ENCODE measurements at regions not wholly inside any gene's neighbourhood (a gene's known extent, or its start where the extent isn't known, plus 50 kb on each side); places are given as distances from the start of the nearest gene placed in this dataset.

DNA sequence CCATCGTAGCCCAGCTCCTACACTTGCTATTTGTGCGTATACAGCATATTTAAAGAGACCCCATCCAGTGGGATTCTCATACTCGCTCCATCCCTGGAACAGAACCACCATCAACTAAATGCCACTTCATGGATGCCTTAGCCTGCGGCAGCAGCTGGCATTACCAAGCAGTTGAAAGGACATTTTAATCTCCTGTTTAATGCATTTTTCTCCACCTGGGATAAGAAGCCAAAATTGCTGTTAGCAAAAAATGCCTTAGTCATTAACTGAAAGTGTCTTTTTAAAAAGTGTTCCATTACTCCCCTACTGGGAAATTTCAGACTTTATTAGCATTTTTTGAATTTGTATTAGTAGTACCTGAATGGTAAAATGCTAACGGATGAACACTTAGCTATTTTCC lies 662.6 kb upstream of the MEF2C start:
- intact Hi-C loops (cut with DNase I; ENCODE audit: low total_unique reads), result no loop called here
- DNase-seq (ENCODE audit: low spot score in 2 of 2), result no peak
- Histone ChIP-seq H3K4me3 (no peak overlapping the region), H3K27ac (no peak overlapping the region), H3K36me3 (no peaks in the 10 kb centered on the region), H3K4me1 (no peaks in the 10 kb centered on the region), H3K27me3 (no peaks in the 10 kb centered on the region), H3K9me3 (no peaks in the 10 kb centered on the region)
- TF ChIP-seq POLR2A (IDR thresholded peaks at IDR 0.05), result no peak
- TF ChIP-seq POLR2AphosphoS5 (IDR thresholded peaks at IDR 0.05), result no peak
- no peak for TF ChIP-seq CTCF (IDR thresholded peaks at IDR 0.05)

DNA sequence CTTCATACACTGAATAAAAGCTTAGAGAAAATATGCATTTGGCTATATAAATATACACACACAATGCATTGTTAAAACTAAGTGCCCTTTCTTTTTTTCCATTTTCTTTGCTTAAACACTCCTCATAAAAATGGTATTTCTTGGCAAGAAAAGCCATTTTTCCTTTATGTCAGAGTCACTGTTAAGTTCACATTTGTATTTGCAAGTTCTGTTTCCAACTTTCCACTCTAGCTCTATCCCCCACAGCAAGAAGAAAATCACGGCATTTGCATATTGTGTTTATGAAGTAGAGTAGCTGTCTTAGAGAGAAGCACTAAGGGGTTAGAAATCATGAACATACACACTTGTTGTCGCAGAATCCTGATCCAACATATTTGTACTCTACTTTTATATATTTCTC lies 662.1 kb upstream of the MEF2C start:
- intact Hi-C loops (cut with DNase I; ENCODE audit: low total_unique reads), result no loop called here
- Histone ChIP-seq H3K27ac (no peak overlapping the region), H3K27me3 (no peaks in the 10 kb centered on the region), H3K4me1 (no peaks in the 10 kb centered on the region), H3K36me3 (no peaks in the 10 kb centered on the region), H3K4me3 (no peak overlapping the region), H3K9me3 (no peaks in the 10 kb centered on the region)
- TF ChIP-seq POLR2AphosphoS5 (IDR thresholded peaks at IDR 0.05), result no peak
- TF ChIP-seq CTCF (IDR thresholded peaks at IDR 0.05), result no peak
- TF ChIP-seq POLR2A (IDR thresholded peaks at IDR 0.05), result no peak
- DNase-seq (ENCODE audit: low spot score in 2 of 2), result no peak

DNA sequence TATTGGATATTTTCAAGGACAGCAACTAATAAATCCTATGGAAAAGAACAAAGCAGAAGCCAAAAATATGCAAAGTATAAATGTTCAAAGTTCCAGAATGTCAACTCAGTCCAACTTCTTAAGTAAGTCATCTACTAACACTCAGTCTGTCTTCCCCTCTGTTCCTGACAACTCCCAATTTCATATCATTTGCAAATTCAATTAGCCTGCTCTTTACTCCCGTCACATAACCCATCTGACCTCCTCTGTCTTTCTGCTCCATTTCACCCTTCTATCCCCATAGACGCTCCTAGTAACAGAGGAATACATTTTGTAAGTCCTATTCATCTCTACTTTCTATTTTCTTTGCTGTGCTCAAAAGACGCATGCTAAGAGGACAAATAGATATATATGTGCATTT lies 659.8 kb upstream of the MEF2C start:
- Histone ChIP-seq H3K27ac (no peak overlapping the region), H3K36me3 (no peaks in the 10 kb centered on the region), H3K4me3 (no peak overlapping the region), H3K27me3 (no peaks in the 10 kb centered on the region), H3K4me1 (no peaks in the 10 kb centered on the region), H3K9me3 (no peaks in the 10 kb centered on the region)
- no peak for DNase-seq (ENCODE audit: low spot score in 2 of 2)
- no peak for TF ChIP-seq CTCF (IDR thresholded peaks at IDR 0.05)
- no peak for TF ChIP-seq POLR2A (IDR thresholded peaks at IDR 0.05)
- TF ChIP-seq POLR2AphosphoS5 (IDR thresholded peaks at IDR 0.05), result no peak
- intact Hi-C loops (cut with DNase I; ENCODE audit: low total_unique reads), result no loop called here

DNA sequence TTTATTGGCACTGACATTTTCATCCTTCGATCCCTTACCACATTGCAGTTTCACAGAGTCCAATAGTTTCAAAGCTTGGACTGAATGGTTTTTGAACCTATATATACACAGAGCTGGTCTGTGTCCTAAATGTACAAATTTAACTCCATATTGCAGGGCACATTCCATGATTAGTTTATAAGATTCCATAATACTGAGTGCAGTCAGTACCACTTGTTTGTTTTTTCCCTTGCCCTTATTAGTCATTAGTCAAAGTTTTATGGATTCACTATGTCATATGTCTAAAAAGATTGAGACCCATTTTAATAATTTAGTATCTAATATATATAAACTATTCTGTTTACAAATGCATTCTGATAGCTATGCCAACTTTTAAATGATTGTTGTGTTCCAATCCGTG lies 654.8 kb upstream of the MEF2C start:
- Histone ChIP-seq H3K4me1 (no peaks in the 10 kb centered on the region), H3K4me3 (no peak overlapping the region), H3K36me3 (no peaks in the 10 kb centered on the region), H3K9me3 (no peaks in the 10 kb centered on the region), H3K27me3 (no peaks in the 10 kb centered on the region), H3K27ac (no peak overlapping the region)
- DNase-seq (ENCODE audit: low spot score in 2 of 2), result no peak
- TF ChIP-seq POLR2AphosphoS5 (IDR thresholded peaks at IDR 0.05) (no peak), POLR2A (IDR thresholded peaks at IDR 0.05) (no peak), CTCF (IDR thresholded peaks at IDR 0.05) (no peak)
- intact Hi-C loops (cut with DNase I; ENCODE audit: low total_unique reads), result no loop called here

DNA sequence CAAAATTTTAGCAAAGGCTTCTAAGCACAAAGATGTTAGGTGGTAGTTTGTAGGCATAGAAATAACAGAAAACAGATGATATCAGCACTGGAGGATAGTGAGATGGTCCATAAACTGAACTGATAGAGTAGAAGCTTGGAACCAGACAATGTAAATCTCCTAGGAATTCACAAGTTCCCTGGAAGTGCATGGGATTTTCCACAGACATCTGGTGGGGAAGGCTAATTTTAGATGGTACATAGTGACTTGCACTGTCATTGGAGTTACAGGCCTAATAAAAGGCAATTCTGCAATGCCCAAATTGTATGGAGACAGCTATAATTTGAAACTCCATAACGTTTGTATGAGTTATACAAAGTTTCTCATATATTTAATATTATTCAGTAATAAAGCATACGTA lies 653.0 kb upstream of the MEF2C start:
- no peaks in the 10 kb centered on the region for H3K9me3 ChIP-seq
- intact Hi-C loops (cut with DNase I; ENCODE audit: low total_unique reads), result no loop called here
- H3K27me3 ChIP-seq, result no peaks in the 10 kb centered on the region
- H3K4me3 ChIP-seq, result no peak overlapping the region
- no peak for DNase-seq (ENCODE audit: low spot score in 2 of 2)
- no peaks in the 10 kb centered on the region for H3K36me3 ChIP-seq
- H3K27ac ChIP-seq, result no peak overlapping the region
- TF ChIP-seq POLR2AphosphoS5 (IDR thresholded peaks at IDR 0.05) (no peak), POLR2A (IDR thresholded peaks at IDR 0.05) (no peak), CTCF (IDR thresholded peaks at IDR 0.05) (no peak)
- no peaks in the 10 kb centered on the region for H3K4me1 ChIP-seq
